ENCODE measurements at regions not wholly inside any gene's neighbourhood (a gene's known extent, or its start where the extent isn't known, plus 50 kb on each side); places are given as distances from the start of the nearest gene placed in this dataset.
"Not testable (repeated sequence)": the region's sequence is repeated elsewhere in the genome, so short reads cannot be mapped to it uniquely, and the experiment has no call there.

DNA sequence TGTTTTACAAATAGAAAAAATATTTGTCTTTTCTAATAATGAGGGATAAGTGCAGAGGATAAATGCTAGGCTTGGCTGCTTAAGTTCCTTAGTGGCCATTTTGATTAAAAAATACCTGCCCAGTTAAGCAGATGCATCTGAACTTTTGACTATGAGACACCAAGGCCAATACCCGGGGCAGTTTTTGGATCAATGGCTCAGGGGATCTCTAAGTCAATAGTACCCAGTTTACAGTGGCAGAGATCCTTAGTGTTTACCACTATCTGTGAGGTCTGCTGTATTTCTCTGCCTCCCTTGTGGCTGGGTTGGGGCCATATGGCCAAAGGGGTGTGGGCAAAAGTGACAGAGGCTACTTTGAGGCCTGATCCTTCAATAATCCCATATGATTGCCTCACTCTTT is 184.5 kb upstream of the MAST4 start:
- DNase-seq (ENCODE audit: low read depth): no peak

GRCh38 chr5:66413931-66414330 is 182.3 kb upstream of the MAST4 start:
- DNase-seq (ENCODE audit: low read depth): no peak

GRCh38 chr5:66415208-66415607 is 181.0 kb upstream of the MAST4 start:
- DNase-seq (ENCODE audit: low read depth): no peak

DNA sequence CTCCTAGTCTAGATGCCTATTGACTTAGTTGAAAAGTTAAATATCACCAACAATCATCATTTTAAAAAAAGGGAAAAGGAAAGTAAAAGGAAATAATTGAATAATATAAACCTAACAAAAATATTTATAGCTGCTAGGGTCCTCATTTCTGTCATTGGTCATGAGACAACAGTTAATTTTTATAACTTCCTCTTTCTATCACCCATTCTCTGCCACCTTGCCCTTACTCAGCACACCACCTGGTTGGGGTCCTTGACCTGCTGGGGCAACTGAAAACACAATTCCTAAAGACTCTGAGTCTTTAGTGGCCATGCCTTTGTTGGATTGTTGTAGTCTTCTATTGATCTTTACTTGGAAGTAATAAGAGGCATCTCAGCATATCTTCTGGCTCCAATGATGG is 179.5 kb upstream of the MAST4 start:
- DNase-seq (ENCODE audit: low read depth): no peak

DNA sequence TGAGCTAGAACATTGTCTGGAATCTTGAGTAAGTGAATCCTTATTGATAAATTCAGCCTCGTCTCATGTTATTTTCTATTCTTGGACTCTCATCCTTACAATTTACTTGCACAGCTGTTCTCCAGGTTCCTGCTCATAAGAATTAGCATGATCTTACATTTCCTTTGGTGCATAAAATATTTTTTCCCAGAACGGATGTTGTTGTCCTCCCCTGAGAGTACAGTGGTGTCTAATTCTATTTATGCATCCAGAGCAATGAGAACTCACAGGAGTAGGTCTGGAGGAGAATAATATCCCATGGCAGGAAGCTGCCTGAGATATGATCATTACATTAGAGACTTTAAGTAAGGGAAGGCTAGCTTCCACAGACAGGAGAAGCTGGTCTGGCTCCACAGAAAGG is 178.4 kb upstream of the MAST4 start:
- no peak for DNase-seq (ENCODE audit: low read depth)

DNA sequence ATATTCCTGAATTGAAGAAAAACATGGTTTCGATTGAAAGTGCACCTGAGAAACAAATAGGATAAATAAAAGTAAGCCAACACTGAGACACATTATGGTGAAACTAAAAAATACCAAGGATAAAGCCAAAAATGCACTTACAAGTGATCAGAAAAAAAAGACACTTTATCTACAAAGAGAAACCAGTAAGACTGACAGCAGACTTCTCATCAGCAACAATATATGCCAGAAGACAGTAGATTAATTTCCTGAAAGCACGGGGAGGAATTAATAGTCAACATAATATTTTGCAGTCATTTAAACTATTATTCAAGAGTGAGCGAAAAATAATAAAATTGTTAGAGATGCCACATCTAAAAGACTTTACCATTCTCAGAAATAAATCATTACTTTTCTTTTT is 172.7 kb upstream of the MAST4 start:
- no peak for DNase-seq (ENCODE audit: low read depth)

- no peak for DNase-seq (ENCODE audit: low read depth)
Observed at GRCh38 chr5:66425842-66426241, 170.4 kb upstream of the MAST4 start.

- no peak for DNase-seq (ENCODE audit: low read depth)
Observed at GRCh38 chr5:66426259-66427138, 169.7 kb upstream of the MAST4 start.

DNA sequence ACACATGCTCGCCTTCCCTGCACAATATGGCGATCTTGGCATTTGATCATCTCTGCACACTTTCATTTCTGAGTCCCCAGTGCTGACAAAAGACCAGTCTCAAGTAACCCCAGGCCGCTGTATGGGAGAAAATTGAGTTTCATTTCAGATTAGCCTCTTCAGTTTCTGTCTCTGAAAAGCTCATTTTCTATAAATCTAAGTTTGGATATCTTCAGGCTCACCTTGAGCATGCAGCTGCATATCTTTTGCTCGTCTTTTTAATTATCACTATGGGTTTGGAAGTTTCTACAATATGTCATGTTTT is 169.1 kb upstream of the MAST4 start:
- DNase-seq (ENCODE audit: low read depth): no peak

DNA sequence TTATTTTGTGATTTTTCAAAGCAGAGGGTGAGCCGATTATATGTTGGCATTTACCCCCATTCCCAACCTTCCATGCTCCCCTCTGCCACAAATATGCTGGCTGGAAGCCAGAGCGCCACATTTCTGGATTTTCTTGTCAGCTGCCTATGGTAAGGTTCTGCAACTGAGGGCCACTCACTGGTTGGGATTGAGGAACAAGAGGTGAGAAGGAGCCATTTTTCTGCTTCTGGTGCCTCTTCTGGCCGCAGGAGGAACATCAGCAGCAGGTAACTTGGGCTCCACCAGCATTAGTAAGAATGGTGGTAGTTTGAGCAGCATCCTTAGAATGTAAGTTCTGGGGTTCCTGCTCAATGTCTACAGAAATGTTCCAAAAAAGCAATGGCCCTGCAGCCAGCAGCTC is 159.5 kb upstream of the MAST4 start:
- DNase-seq (ENCODE audit: low read depth): peak; percentile 15

- no peak for DNase-seq (ENCODE audit: low read depth)
Observed at GRCh38 chr5:66438087-66438486, 158.1 kb upstream of the MAST4 start.

DNA sequence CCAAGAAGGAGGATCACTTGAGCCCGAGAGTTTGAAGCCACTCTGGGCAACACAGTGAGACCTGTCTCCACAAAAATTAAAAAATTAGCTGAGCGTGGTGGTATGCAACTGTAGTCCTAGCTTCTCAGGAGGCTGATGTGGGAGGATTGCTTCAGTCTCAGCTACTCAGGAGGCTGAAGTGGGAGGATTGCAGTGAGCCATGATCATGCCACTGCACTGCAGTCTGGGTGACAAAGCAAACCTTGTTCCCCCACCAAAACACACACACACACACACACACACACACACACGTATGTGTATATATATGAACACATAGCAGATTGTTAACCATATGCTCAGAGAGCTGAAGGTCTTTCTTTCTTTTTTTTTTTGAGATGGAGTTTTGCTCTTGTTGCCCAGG is 157.5 kb upstream of the MAST4 start:
- no peak for DNase-seq (ENCODE audit: low read depth)

GRCh38 chr5:66440202-66440680 is 156.0 kb upstream of the MAST4 start:
- peak; percentile 83 for DNase-seq (ENCODE audit: low read depth)

- DNase-seq (ENCODE audit: low read depth): no peak
Observed at GRCh38 chr5:66441351-66441750, 154.8 kb upstream of the MAST4 start.

GRCh38 chr5:66442951-66443445 is 153.2 kb upstream of the MAST4 start:
- no peak for DNase-seq (ENCODE audit: low read depth)

DNA sequence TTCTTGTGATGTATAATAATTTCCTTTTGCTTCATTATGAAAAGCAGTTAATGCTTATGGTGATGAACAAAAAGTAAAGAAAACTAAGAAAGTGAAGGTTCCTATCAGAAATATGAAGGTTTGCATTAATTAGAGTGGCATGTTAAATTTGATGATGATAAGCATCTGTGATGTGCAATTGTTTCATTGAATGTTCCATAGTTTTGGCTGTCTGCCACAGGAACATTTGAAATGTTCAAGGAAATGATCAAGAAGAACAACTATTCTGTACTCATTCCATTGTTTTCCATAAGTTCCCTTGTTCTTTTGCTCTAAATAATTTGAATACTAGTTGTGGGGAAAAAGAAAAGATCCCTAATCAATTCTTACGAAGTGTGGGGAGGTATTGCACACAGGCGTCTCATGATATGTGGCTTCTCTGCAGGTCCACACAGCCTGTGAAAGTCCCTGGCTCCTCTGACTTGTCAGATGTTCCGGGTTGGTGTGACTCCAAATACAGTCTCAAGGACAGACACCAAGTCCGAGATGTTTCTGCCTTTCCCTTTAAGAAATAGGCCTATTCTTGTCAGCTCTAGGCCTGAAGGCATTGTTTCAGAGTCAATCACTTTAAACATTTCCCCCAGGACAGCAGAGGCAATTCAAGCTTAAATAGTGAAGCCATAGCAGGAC is 152.6 kb upstream of the MAST4 start:
- no peak for DNase-seq (ENCODE audit: low read depth)

DNA sequence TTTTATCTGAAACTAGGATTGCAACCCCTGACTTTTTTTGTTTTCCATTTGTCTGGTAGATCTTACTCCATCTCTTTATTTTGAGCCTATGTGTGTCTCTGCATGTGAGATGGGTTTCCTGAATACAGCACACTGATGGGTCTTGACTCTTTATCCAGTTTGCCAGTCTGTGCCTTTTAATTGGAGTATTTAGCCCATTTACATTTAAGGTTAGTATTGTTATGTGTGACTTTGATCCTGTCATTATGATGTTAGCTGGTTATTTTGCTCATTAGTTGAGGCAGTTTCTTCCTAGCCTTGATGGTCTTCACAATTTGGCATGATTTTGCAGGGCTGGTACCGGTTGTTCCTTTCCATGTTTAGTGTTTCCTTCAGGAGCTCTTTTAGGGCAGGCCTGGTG is 148.1 kb upstream of the MAST4 start:
- DNase-seq (ENCODE audit: low read depth): not testable (repeated sequence)

DNA sequence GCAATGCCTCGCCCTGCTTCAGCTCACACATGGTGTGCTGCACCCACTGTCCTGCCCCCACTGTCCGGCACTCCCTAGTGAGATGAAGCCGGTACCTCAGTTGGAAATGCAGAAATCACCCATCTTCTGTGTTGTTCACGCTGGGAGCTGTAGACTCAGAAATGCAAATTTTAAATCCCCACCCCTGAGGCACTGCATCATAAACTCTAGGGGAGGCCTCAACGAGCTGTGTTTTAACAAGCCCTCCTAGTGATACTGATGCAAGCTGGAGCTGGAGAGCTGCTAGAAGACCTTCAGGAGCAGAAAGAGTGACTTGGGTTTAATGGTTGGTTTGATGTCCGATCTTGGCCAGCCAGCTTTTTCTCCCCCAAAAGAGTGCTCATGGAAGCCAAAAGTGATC is 146.0 kb upstream of the MAST4 start:
- DNase-seq (ENCODE audit: low read depth): no peak

DNA sequence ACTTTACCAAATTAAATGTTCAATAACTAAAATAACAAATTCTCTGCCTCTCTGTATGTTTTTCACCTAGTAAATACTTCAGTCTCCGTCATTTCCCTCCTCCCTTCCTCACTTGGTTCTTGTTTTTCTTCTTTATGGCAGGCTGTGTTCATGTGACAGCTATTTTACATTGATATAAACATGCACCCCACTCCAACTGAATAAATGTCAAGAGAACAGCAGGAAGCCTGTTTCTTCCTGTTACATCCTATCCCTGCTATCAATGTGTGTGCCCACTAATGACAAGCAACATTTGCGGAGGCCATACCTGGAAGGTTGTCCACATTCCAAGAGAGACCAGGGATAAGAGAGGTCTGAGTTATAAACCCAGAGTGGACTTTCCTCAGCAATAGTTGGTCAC is 145.2 kb upstream of the MAST4 start:
- DNase-seq (ENCODE audit: low read depth): no peak

DNA sequence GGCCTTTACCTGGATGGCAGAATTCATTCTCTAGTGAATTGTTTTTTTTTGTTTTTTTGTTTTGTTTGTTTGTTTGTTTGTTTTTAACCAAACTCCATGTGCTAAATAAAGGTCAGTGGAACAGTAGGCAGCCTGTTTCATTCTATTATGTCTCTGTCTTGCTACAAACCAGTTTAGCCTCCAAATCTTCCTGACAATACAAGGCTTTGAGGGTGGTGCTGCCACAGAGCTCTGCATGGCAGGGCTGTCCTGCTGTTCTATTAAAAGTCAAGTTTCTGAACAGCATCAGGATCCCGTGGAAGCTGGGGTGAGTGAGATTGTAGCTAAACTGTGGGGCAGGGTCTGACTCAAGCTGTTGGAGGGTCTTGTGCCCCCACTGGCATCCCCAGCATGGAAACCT is 144.1 kb upstream of the MAST4 start:
- no peak for DNase-seq (ENCODE audit: low read depth)

- DNase-seq (ENCODE audit: low read depth): peak; percentile 35
Observed at GRCh38 chr5:66454186-66455078, 141.8 kb upstream of the MAST4 start.

DNA sequence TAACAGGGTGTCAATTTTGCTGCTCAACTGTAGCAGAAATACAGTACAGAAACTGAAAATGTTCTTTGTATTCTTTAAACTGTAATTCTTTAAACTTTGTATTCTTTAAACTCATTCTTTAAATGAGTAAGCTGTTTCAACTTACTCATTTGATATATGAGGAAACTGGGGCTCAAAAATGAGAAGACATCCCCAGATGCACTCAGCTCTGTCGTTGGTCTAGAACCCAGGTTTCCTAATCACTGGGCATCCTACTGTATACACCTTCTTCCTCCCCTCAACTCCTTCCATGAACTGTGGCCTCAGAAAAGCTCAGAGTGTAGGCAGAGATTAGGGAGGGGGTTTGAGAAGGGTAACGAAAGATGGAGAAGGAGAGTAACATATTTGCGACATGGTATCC is 136.5 kb upstream of the MAST4 start:
- DNase-seq (ENCODE audit: low read depth): no peak

Data from HT1080 (cell line).